CD14-positive monocyte (primary cell): ENCODE measurements at regions not wholly inside any gene's neighbourhood (a gene's known extent, or its start where the extent isn't known, plus 50 kb on each side); places are given as distances from the start of the nearest gene placed in this dataset.

Experiments used
- DNase-seq, 3 donors: peaks; one replicate each; pipeline ENCODE4 v3.0.0-alpha.2; 2011 to 2022
- H2AFZ ChIP-seq: 2 replicates; pipeline ENCODE4 v1.6.0; 2012; ENCODE audit warnings: mild to moderate bottlenecking, low read depth, low read length, inconsistent platforms; ENCODE audit not compliant: insufficient read depth, poor library complexity, severe bottlenecking
- H3K27ac ChIP-seq, 2 donors: 1 replicate in 1 of 2; 2 replicates in 1 of 2; pipeline ENCODE4 v1.5.1; 2012 to 2013; ENCODE audit warnings: low read length in 2 of 2, control low read depth in 1 of 2, inconsistent platforms in 1 of 2, low read depth in 1 of 2, mild to moderate bottlenecking in 1 of 2
- H3K27me3 ChIP-seq, 2 donors: one replicate each; pipeline versions ENCODE4 v1.6.0 to v1.6.1; 2011 to 2013; ENCODE audit warnings: low read length in 2 of 2; ENCODE audit not compliant: control insufficient read depth in 2 of 2, insufficient read depth in 2 of 2
- H3K36me3 ChIP-seq, 2 donors: replicated peaks in 1 of 2; 1 replicate in 1 of 2; 2 replicates in 1 of 2; pipeline versions ENCODE4 v1.5.1 to v1.6.1; 2012 to 2013; ENCODE audit warnings: low read length in 2 of 2, control low read depth in 1 of 2, inconsistent platforms in 1 of 2, mild to moderate bottlenecking in 1 of 2; ENCODE audit not compliant: insufficient read depth in 2 of 2, control insufficient read depth in 1 of 2
- H3K4me1 ChIP-seq, 2 donors: 1 replicate in 1 of 2; 2 replicates in 1 of 2; pipeline versions ENCODE4 v1.5.1 to v1.6.1; 2012 to 2013; ENCODE audit warnings: low read length in 2 of 2, control low read depth in 1 of 2, inconsistent platforms in 1 of 2, mild to moderate bottlenecking in 1 of 2, moderate library complexity in 1 of 2; ENCODE audit not compliant: insufficient read depth in 2 of 2, control insufficient read depth in 1 of 2
- H3K4me2 ChIP-seq: replicated peaks from 2 replicates; pipeline ENCODE3; 2012; ENCODE audit warnings: low read length, moderate library complexity, mild to moderate bottlenecking; ENCODE audit not compliant: poor library complexity, severe bottlenecking; ENCODE audit errors: extremely low read depth
- H3K4me3 ChIP-seq, 3 experiments: fragments of 200-600 bp in 1 of 3; sonication (generic) in 1 of 3; replicated peaks in 1 of 3; 1 replicate in 2 of 3; 2 replicates in 1 of 3; pipeline ENCODE4 v1.5.1; 2011 to 2013; ENCODE audit warnings: low read length in 3 of 3, mild to moderate bottlenecking in 3 of 3, control low read depth in 2 of 3, low read depth in 2 of 3, inconsistent platforms in 1 of 3, moderate library complexity in 1 of 3
- H3K79me2 ChIP-seq: 2 replicates; pipeline ENCODE4 v1.6.0; 2012; ENCODE audit warnings: mild to moderate bottlenecking, control low read depth, inconsistent platforms, low read length, moderate library complexity; ENCODE audit not compliant: insufficient read depth
- H3K9ac ChIP-seq: 2 replicates; pipeline ENCODE4 v1.6.0; 2017; ENCODE audit warnings: low read length, mild to moderate bottlenecking; ENCODE audit not compliant: insufficient read depth, poor library complexity, severe bottlenecking
- H3K9me3 ChIP-seq, 2 donors: replicated peaks in 1 of 2; 1 replicate in 1 of 2; 2 replicates in 1 of 2; pipeline versions ENCODE4 v1.5.1 to v1.6.1; 2012 to 2013; ENCODE audit warnings: low read length in 2 of 2, control low read depth in 1 of 2; ENCODE audit not compliant: control insufficient read depth in 1 of 2, insufficient read depth in 1 of 2
- H4K20me1 ChIP-seq: 2 replicates; pipeline ENCODE4 v1.6.0; 2012; ENCODE audit warnings: mild to moderate bottlenecking, low read length, control low read depth, moderate library complexity; ENCODE audit not compliant: insufficient read depth
- H3K27ac Mint-ChIP-seq, 7 donors: one replicate each; pipeline ENCODE4 v1.8.0; 2020; ENCODE audit warnings: mild to moderate bottlenecking in 7 of 7, mixed read lengths in 7 of 7, moderate library complexity in 6 of 7, inconsistent platforms in 2 of 7
- H3K27me3 Mint-ChIP-seq, 3 donors: one replicate each; pipeline ENCODE4 v1.8.0; 2021 to 2022; ENCODE audit warnings: low read depth in 3 of 3, mild to moderate bottlenecking in 3 of 3, mixed read lengths in 3 of 3, moderate library complexity in 3 of 3, inconsistent platforms in 1 of 3
- H3K36me3 Mint-ChIP-seq, 2 donors: one replicate each; pipeline ENCODE4 v1.8.0; 2020; ENCODE audit warnings: mixed read lengths in 2 of 2, inconsistent platforms in 1 of 2, mild to moderate bottlenecking in 1 of 2
- H3K4me1 Mint-ChIP-seq: one replicate; pipeline ENCODE4 v1.8.0; 2020; ENCODE audit warnings: mild to moderate bottlenecking, mixed read lengths
- H3K4me3 Mint-ChIP-seq, 2 donors: one replicate each; pipeline ENCODE4 v1.8.0; 2020; ENCODE audit warnings: mild to moderate bottlenecking in 2 of 2, mixed read lengths in 2 of 2, moderate library complexity in 1 of 2
- H3K9me3 Mint-ChIP-seq, 7 donors: one replicate each; pipeline ENCODE4 v1.8.0; 2020 to 2022; ENCODE audit warnings: mixed read lengths in 7 of 7, mild to moderate bottlenecking in 6 of 7, moderate library complexity in 6 of 7, inconsistent platforms in 2 of 7
- CTCF ChIP-seq: fragments of 200-600 bp; IDR thresholded peaks from one replicate; pipeline ENCODE4 v1.8.0; 2022; ENCODE audit warnings: antibody characterized with exemption, mild to moderate bottlenecking
- WGBS: methylation state at CpG from one replicate; pipeline ENCODE4 v1.1.5; 2013; ENCODE audit warnings: missing lambda C conversion rate; ENCODE audit not compliant: insufficient coverage; 5-methylcytosine and 5-hydroxymethylcytosine counted together
- intact Hi-C, 2 donors: fragments of 100-400 bp; cut with micrococcal nuclease; formaldehyde crosslinking; loops; one replicate each; pipeline versions ENCODE4 v1.15.0 to v1.15.1; 2023

- no peak overlapping the region for H3K9ac ChIP-seq
- H3K9me3 Mint-ChIP-seq = peaks cover 3 to 14% (median 9%) of the 10 kb centered on the region in 7 donors
- no peaks in the 10 kb centered on the region for H3K36me3 Mint-ChIP-seq
- no peak overlapping the region for H2AFZ ChIP-seq
- no peaks in the 10 kb centered on the region for H4K20me1 ChIP-seq
- H3K4me3 Mint-ChIP-seq = no peak overlapping the region
- no peaks in the 10 kb centered on the region for H3K36me3 ChIP-seq
- intact Hi-C loops = no loop called here
- H3K4me2 ChIP-seq = no peak overlapping the region
- WGBS = no CpG with 5 or more reads among the region's 1 CpG
- no peaks in the 10 kb centered on the region for H3K79me2 ChIP-seq
- H3K4me3 ChIP-seq = no peak overlapping the region
- no peaks in the 10 kb centered on the region for H3K4me1 Mint-ChIP-seq
- peaks cover 1 to 6% (median 3%) of the 10 kb centered on the region in 3 donors for H3K27me3 Mint-ChIP-seq
- H3K27me3 ChIP-seq = no peaks in the 10 kb centered on the region
- no peak overlapping the region for H3K27ac ChIP-seq
- H3K27ac Mint-ChIP-seq = no peak overlapping the region
- no peak for DNase-seq
- TF ChIP-seq CTCF = no peak
- H3K9me3 ChIP-seq = peaks cover 4 to 17% of the 10 kb centered on the region in 2 donors
- H3K4me1 ChIP-seq = no peaks in the 10 kb centered on the region
Measured at GRCh38 chr2:234635284-234635683, 138.4 kb upstream of the ARL4C start.

- Histone ChIP-seq H3K4me3 (no peak overlapping the region), H3K9me3 (peaks cover 0 to 10% of the 10 kb centered on the region in 2 donors), H3K9ac (no peak overlapping the region), H3K27me3 (no peaks in the 10 kb centered on the region), H3K4me2 (no peak overlapping the region), H4K20me1 (no peaks in the 10 kb centered on the region), H3K27ac (no peak overlapping the region), H3K36me3 (no peaks in the 10 kb centered on the region), H3K79me2 (no peaks in the 10 kb centered on the region), H3K4me1 (no peaks in the 10 kb centered on the region), H2AFZ (no peak overlapping the region)
- H3K36me3 Mint-ChIP-seq = no peaks in the 10 kb centered on the region
- no peaks in the 10 kb centered on the region for H3K4me1 Mint-ChIP-seq
- no peak for DNase-seq
- H3K4me3 Mint-ChIP-seq = no peak overlapping the region
- intact Hi-C loops = no loop called here
- TF ChIP-seq CTCF = no peak
- peaks cover 1 to 6% (median 2%) of the 10 kb centered on the region in 3 donors for H3K27me3 Mint-ChIP-seq
- no peak overlapping the region for H3K27ac Mint-ChIP-seq
- peaks cover 0 to 8% (median 7%) of the 10 kb centered on the region in 7 donors for H3K9me3 Mint-ChIP-seq
- 90% methylated on average over 3 of the region's 9 CpGs for WGBS
Measured at GRCh38 chr2:234633581-234634230, 136.8 kb upstream of the ARL4C start.
